GM23338 (cell line): ENCODE measurements at regions not wholly inside any gene's neighbourhood (a gene's known extent, or its start where the extent isn't known, plus 50 kb on each side); places are given as distances from the start of the nearest gene placed in this dataset.

Experiments
- ATAC-seq: fragments of 200-7000 bp; cut with Tn5 transposase; 3 replicates; pipeline ENCODE4 v1.9.1; 2020
- DNase-seq: peaks from one replicate; pipeline ENCODE4 v3.0.0-alpha.2; 2015; ENCODE audit warnings: low spot score
- H2AFZ ChIP-seq: fragments of 200-600 bp; sonication (generic); 2 replicates; pipeline ENCODE4 v1.8.0; 2016; ENCODE audit warnings: antibody characterized with exemption, mild to moderate bottlenecking, moderate library complexity
- H3F3A ChIP-seq: fragments of 200-600 bp; sonication (generic); replicated peaks from 2 replicates; pipeline ENCODE4 v1.8.0; 2017; ENCODE audit warnings: antibody characterized with exemption, mixed run types, low read depth
- H3K27ac ChIP-seq: fragments of 200-600 bp; sonication (generic); 2 replicates; pipeline ENCODE4 v1.6.1; 2016; ENCODE audit warnings: low read depth
- H3K27me3 ChIP-seq: fragments of 200-600 bp; sonication (generic); 2 replicates; pipeline ENCODE4 v1.8.0; 2016; ENCODE audit warnings: mild to moderate bottlenecking, mixed run types, moderate library complexity; ENCODE audit not compliant: insufficient read depth
- H3K36me3 ChIP-seq: fragments of 200-600 bp; sonication (generic); 2 replicates; pipeline ENCODE4 v1.8.0; 2016; ENCODE audit warnings: mild to moderate bottlenecking; ENCODE audit not compliant: insufficient read depth
- H3K4me1 ChIP-seq: fragments of 200-600 bp; sonication (generic); 2 replicates; pipeline ENCODE4 v1.8.0; 2016; ENCODE audit warnings: mild to moderate bottlenecking, moderate library complexity; ENCODE audit not compliant: insufficient read depth
- H3K4me2 ChIP-seq: fragments of 200-600 bp; sonication (generic); 2 replicates; pipeline ENCODE4 v1.7.1; 2017; ENCODE audit warnings: mixed run types
- H3K4me3 ChIP-seq: fragments of 200-600 bp; sonication (generic); 2 replicates; pipeline ENCODE4 v1.6.1; 2016; ENCODE audit warnings: mixed run types
- H3K79me2 ChIP-seq: fragments of 200-600 bp; sonication (generic); replicated peaks from 2 replicates; pipeline ENCODE4 v1.8.0; 2017; ENCODE audit warnings: mild to moderate bottlenecking; ENCODE audit not compliant: insufficient read depth
- H3K9me2 ChIP-seq: fragments of 200-600 bp; sonication (generic); 2 replicates; pipeline ENCODE4 v1.8.0; 2017; ENCODE audit not compliant: insufficient read depth
- H4K20me1 ChIP-seq: fragments of 200-600 bp; sonication (generic); replicated peaks from 2 replicates; pipeline ENCODE4 v1.8.0; 2017; ENCODE audit warnings: mild to moderate bottlenecking; ENCODE audit not compliant: insufficient read depth
- H3K27ac Mint-ChIP-seq: 2 replicates; pipeline ENCODE4 v1.8.0; 2020; ENCODE audit warnings: inconsistent platforms, mild to moderate bottlenecking, moderate library complexity, mixed read lengths
- H3K27me3 Mint-ChIP-seq: 3 replicates; pipeline ENCODE4 v1.8.0; 2022; ENCODE audit warnings: low read depth, mild to moderate bottlenecking, moderate library complexity, mixed read lengths, inconsistent platforms; ENCODE audit not compliant: insufficient read depth, poor library complexity
- H3K36me3 Mint-ChIP-seq: 3 replicates; pipeline ENCODE4 v1.8.0; 2021; ENCODE audit warnings: low read depth, mild to moderate bottlenecking, inconsistent platforms, moderate library complexity, mixed read lengths
- H3K4me1 Mint-ChIP-seq: 3 replicates; pipeline ENCODE4 v1.8.0; 2020; ENCODE audit warnings: mild to moderate bottlenecking, inconsistent platforms, mixed read lengths
- H3K4me3 Mint-ChIP-seq: 3 replicates; pipeline ENCODE4 v1.8.0; 2021; ENCODE audit warnings: moderate library complexity, mild to moderate bottlenecking, inconsistent platforms, mixed read lengths
- H3K9me3 Mint-ChIP-seq: 3 replicates; pipeline ENCODE4 v1.8.0; 2020; ENCODE audit warnings: moderate library complexity, mild to moderate bottlenecking, inconsistent platforms, mixed read lengths
- CREB1 ChIP-seq: fragments of 250-450 bp; sonication (Bioruptor Pico); IDR thresholded peaks from 2 replicates; pipeline ENCODE4 v1.5.0; 2020; ENCODE audit warnings: low read depth, mild to moderate bottlenecking, moderate library complexity
- EZH2 ChIP-seq: fragments of 200-600 bp; sonication (generic); IDR thresholded peaks from one replicate; pipeline ENCODE4 v1.8.0; 2017; ENCODE audit warnings: antibody characterized with exemption, mild to moderate bottlenecking, low read depth; ENCODE audit not compliant: unreplicated experiment
- EZH2phosphoT487 ChIP-seq: fragments of 200-600 bp; sonication (generic); IDR thresholded peaks from one replicate; pipeline ENCODE4 v1.8.1; 2018; ENCODE audit warnings: antibody characterized with exemption; ENCODE audit not compliant: unreplicated experiment
- JUNB ChIP-seq: IDR thresholded peaks from one replicate; pipeline ENCODE4 v1.6.1; 2016; ENCODE audit warnings: antibody characterized with exemption; ENCODE audit not compliant: unreplicated experiment
- NANOG ChIP-seq: IDR thresholded peaks from 2 replicates; pipeline ENCODE4 v1.6.1; 2016; ENCODE audit warnings: antibody characterized with exemption, borderline replicate concordance
- POLR2AphosphoS5 ChIP-seq: IDR thresholded peaks from 2 replicates; pipeline ENCODE4 v1.6.1; 2016; ENCODE audit warnings: antibody characterized with exemption, low read depth
- STAT1 ChIP-seq: IDR thresholded peaks from one replicate; pipeline ENCODE4 v1.6.1; 2016; ENCODE audit warnings: antibody characterized with exemption; ENCODE audit not compliant: unreplicated experiment
- ZNF114 ChIP-seq: fragments of 250-450 bp; sonication (Bioruptor Pico); IDR thresholded peaks from 2 replicates; pipeline ENCODE4 v1.5.0; 2020; ENCODE audit warnings: mild to moderate bottlenecking, moderate library complexity
- ZNF331 ChIP-seq: fragments of 250-450 bp; sonication (Bioruptor Pico); IDR thresholded peaks from 2 replicates; pipeline ENCODE4 v1.5.0; 2020; ENCODE audit warnings: low read depth, mild to moderate bottlenecking, moderate library complexity
- TF ChIP-seq, protein P1 (sequence below): IDR thresholded peaks from one replicate; pipeline ENCODE4 v1.6.1; 2018; ENCODE audit warnings: antibody characterized with exemption; ENCODE audit not compliant: unreplicated experiment
- TF ChIP-seq, protein P2 (sequence below): fragments of 250-450 bp; sonication (Bioruptor Pico); IDR thresholded peaks from 2 replicates; pipeline ENCODE4 v1.5.0; 2020; ENCODE audit warnings: mild to moderate bottlenecking, moderate library complexity
- TF ChIP-seq, protein P3 (sequence below), 2 experiments: fragments of 200-600 bp in 1 of 2; sonication (generic) in 1 of 2; conservative IDR thresholded peaks; 2 replicates each; pipeline versions ENCODE4 v1.5.1 to v1.6.1; 2016 to 2017; ENCODE audit warnings: antibody characterized with exemption in 2 of 2, low read depth in 2 of 2, mild to moderate bottlenecking in 2 of 2, moderate library complexity in 1 of 2
- TF ChIP-seq, protein P4 (sequence below): IDR thresholded peaks from 2 replicates; pipeline ENCODE4 v1.6.1; 2016; ENCODE audit warnings: antibody characterized with exemption

DNA sequence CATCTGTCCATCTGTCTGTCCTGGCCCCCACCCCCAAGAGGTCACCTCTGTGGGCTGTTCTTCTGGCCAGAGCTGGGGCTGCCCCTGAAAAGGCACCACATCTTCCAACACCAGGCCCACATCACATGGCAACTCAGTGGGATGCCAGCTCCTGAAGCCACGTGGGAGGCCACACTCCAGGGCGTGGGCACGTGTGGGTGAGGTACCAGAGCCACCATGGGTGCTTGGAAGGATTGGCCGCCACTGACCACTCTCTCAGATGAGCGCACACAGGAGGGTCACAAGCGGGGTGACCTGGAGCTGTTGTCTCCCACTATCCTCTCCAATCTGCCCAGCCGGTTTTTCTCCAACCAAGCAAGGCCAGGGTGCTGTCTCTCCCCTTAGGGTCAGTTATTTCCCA is 197.9 kb downstream of the TFCP2L1 start:
- Mint-ChIP-seq H3K9me3 (peaks cover 9% of the 10 kb centered on the region; the same call in 2 of the 3 replicates), H3K4me3 (no peak overlapping the region), H3K4me1 (no peaks in the 10 kb centered on the region), H3K36me3 (peaks cover 3% of the 10 kb centered on the region; the same call in 1 of the 3 replicates), H3K27me3 (peaks cover 15% of the 10 kb centered on the region), H3K27ac (no peak overlapping the region)
- no peaks in the 10 kb centered on the region for H3K9me2 ChIP-seq
- no peaks in the 10 kb centered on the region for H3K4me1 ChIP-seq
- H3K79me2 ChIP-seq, result no peaks in the 10 kb centered on the region
- ATAC-seq (no peak), DNase-seq (no peak)
- no peak for TF ChIP-seq NANOG
- TF ChIP-seq, protein P1, sequence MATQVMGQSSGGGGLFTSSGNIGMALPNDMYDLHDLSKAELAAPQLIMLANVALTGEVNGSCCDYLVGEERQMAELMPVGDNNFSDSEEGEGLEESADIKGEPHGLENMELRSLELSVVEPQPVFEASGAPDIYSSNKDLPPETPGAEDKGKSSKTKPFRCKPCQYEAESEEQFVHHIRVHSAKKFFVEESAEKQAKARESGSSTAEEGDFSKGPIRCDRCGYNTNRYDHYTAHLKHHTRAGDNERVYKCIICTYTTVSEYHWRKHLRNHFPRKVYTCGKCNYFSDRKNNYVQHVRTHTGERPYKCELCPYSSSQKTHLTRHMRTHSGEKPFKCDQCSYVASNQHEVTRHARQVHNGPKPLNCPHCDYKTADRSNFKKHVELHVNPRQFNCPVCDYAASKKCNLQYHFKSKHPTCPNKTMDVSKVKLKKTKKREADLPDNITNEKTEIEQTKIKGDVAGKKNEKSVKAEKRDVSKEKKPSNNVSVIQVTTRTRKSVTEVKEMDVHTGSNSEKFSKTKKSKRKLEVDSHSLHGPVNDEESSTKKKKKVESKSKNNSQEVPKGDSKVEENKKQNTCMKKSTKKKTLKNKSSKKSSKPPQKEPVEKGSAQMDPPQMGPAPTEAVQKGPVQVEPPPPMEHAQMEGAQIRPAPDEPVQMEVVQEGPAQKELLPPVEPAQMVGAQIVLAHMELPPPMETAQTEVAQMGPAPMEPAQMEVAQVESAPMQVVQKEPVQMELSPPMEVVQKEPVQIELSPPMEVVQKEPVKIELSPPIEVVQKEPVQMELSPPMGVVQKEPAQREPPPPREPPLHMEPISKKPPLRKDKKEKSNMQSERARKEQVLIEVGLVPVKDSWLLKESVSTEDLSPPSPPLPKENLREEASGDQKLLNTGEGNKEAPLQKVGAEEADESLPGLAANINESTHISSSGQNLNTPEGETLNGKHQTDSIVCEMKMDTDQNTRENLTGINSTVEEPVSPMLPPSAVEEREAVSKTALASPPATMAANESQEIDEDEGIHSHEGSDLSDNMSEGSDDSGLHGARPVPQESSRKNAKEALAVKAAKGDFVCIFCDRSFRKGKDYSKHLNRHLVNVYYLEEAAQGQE, result no peak
- TF ChIP-seq, protein P2, sequence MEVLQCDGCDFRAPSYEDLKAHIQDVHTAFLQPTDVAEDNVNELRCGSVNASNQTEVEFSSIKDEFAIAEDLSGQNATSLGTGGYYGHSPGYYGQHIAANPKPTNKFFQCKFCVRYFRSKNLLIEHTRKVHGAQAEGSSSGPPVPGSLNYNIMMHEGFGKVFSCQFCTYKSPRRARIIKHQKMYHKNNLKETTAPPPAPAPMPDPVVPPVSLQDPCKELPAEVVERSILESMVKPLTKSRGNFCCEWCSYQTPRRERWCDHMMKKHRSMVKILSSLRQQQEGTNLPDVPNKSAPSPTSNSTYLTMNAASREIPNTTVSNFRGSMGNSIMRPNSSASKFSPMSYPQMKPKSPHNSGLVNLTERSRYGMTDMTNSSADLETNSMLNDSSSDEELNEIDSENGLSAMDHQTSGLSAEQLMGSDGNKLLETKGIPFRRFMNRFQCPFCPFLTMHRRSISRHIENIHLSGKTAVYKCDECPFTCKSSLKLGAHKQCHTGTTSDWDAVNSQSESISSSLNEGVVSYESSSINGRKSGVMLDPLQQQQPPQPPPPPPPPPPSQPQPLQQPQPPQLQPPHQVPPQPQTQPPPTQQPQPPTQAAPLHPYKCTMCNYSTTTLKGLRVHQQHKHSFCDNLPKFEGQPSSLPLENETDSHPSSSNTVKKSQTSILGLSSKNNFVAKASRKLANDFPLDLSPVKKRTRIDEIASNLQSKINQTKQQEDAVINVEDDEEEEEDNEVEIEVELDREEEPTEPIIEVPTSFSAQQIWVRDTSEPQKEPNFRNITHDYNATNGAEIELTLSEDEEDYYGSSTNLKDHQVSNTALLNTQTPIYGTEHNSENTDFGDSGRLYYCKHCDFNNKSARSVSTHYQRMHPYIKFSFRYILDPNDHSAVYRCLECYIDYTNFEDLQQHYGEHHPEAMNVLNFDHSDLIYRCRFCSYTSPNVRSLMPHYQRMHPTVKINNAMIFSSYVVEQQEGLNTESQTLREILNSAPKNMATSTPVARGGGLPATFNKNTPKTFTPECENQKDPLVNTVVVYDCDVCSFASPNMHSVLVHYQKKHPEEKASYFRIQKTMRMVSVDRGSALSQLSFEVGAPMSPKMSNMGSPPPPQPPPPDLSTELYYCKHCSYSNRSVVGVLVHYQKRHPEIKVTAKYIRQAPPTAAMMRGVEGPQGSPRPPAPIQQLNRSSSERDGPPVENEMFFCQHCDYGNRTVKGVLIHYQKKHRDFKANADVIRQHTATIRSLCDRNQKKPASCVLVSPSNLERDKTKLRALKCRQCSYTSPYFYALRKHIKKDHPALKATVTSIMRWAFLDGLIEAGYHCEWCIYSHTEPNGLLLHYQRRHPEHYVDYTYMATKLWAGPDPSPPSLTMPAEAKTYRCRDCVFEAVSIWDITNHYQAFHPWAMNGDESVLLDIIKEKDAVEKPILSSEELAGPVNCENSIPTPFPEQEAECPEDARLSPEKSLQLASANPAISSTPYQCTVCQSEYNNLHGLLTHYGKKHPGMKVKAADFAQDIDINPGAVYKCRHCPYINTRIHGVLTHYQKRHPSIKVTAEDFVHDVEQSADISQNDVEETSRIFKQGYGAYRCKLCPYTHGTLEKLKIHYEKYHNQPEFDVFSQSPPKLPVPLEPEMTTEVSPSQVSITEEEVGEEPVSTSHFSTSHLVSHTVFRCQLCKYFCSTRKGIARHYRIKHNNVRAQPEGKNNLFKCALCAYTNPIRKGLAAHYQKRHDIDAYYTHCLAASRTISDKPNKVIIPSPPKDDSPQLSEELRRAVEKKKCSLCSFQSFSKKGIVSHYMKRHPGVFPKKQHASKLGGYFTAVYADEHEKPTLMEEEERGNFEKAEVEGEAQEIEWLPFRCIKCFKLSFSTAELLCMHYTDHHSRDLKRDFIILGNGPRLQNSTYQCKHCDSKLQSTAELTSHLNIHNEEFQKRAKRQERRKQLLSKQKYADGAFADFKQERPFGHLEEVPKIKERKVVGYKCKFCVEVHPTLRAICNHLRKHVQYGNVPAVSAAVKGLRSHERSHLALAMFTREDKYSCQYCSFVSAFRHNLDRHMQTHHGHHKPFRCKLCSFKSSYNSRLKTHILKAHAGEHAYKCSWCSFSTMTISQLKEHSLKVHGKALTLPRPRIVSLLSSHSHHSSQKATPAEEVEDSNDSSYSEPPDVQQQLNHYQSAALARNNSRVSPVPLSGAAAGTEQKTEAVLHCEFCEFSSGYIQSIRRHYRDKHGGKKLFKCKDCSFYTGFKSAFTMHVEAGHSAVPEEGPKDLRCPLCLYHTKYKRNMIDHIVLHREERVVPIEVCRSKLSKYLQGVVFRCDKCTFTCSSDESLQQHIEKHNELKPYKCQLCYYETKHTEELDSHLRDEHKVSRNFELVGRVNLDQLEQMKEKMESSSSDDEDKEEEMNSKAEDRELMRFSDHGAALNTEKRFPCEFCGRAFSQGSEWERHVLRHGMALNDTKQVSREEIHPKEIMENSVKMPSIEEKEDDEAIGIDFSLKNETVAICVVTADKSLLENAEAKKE (CRISPR knock-in tag), result no peak
- TF ChIP-seq STAT1, result no peak
- no peak for TF ChIP-seq POLR2AphosphoS5
- TF ChIP-seq, protein P3, sequence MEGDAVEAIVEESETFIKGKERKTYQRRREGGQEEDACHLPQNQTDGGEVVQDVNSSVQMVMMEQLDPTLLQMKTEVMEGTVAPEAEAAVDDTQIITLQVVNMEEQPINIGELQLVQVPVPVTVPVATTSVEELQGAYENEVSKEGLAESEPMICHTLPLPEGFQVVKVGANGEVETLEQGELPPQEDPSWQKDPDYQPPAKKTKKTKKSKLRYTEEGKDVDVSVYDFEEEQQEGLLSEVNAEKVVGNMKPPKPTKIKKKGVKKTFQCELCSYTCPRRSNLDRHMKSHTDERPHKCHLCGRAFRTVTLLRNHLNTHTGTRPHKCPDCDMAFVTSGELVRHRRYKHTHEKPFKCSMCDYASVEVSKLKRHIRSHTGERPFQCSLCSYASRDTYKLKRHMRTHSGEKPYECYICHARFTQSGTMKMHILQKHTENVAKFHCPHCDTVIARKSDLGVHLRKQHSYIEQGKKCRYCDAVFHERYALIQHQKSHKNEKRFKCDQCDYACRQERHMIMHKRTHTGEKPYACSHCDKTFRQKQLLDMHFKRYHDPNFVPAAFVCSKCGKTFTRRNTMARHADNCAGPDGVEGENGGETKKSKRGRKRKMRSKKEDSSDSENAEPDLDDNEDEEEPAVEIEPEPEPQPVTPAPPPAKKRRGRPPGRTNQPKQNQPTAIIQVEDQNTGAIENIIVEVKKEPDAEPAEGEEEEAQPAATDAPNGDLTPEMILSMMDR (conservative IDR thresholded peaks at IDR 0.05; ENCODE audit: low read depth in 2 of 2), result no peak
- TF ChIP-seq ZNF114 (CRISPR knock-in tag), result no peak
- no peak for TF ChIP-seq CREB1 (CRISPR knock-in tag)
- TF ChIP-seq EZH2phosphoT487, result no peak
- no peak for TF ChIP-seq JUNB
- no peak for TF ChIP-seq EZH2
- TF ChIP-seq, protein P4, sequence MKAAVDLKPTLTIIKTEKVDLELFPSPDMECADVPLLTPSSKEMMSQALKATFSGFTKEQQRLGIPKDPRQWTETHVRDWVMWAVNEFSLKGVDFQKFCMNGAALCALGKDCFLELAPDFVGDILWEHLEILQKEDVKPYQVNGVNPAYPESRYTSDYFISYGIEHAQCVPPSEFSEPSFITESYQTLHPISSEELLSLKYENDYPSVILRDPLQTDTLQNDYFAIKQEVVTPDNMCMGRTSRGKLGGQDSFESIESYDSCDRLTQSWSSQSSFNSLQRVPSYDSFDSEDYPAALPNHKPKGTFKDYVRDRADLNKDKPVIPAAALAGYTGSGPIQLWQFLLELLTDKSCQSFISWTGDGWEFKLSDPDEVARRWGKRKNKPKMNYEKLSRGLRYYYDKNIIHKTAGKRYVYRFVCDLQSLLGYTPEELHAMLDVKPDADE, result no peak
- TF ChIP-seq ZNF331 (CRISPR knock-in tag), result no peak
- no peaks in the 10 kb centered on the region for H3F3A ChIP-seq
- no peak overlapping the region for H3K4me2 ChIP-seq
- no peak overlapping the region for H3K27ac ChIP-seq
- H2AFZ ChIP-seq, result no peak overlapping the region
- no peaks in the 10 kb centered on the region for H3K27me3 ChIP-seq
- H3K36me3 ChIP-seq, result no peaks in the 10 kb centered on the region
- H3K4me3 ChIP-seq, result no peak overlapping the region
- no peaks in the 10 kb centered on the region for H4K20me1 ChIP-seq
